HG02759 (cell line): ENCODE measurements at regions not wholly inside any gene's neighbourhood (a gene's known extent, or its start where the extent isn't known, plus 50 kb on each side); places are given as distances from the start of the nearest gene placed in this dataset.

Experiments used
- ATAC-seq: cut with Tn5 transposase; IDR thresholded peaks from one replicate; pipeline ENCODE4 v1.9.1; 2021; ENCODE audit warnings: mild to moderate bottlenecking, moderate library complexity; ENCODE audit not compliant: unreplicated experiment

- no peak for ATAC-seq
Observed at GRCh38 chr1:34460193-34460592, 283.5 kb downstream of the C1orf94 start.

GRCh38 chr1:34470401-34470800 lies 284.4 kb upstream of the GJB5 start:
- no peak for ATAC-seq

GRCh38 chr1:34474566-34474965 lies 280.3 kb upstream of the GJB5 start:
- no peak for ATAC-seq

GRCh38 chr1:34476371-34476770 lies 278.5 kb upstream of the GJB5 start:
- ATAC-seq, result no peak

- ATAC-seq, result no peak
Observed at GRCh38 chr1:34477632-34478141, 277.2 kb upstream of the GJB5 start.

GRCh38 chr1:34478515-34479076 lies 276.3 kb upstream of the GJB5 start:
- no peak for ATAC-seq

GRCh38 chr1:34479731-34480130 lies 275.1 kb upstream of the GJB5 start:
- no peak for ATAC-seq

- ATAC-seq, result no peak
Observed at GRCh38 chr1:34488080-34488708, 266.7 kb upstream of the GJB5 start.

- ATAC-seq, result no peak
Observed at GRCh38 chr1:34500451-34500850, 254.4 kb upstream of the GJB5 start.

GRCh38 chr1:34511802-34512201 lies 243.0 kb upstream of the GJB5 start:
- ATAC-seq, result no peak

- ATAC-seq, result no peak
Observed at GRCh38 chr1:34518146-34518699, 236.6 kb upstream of the GJB5 start.

GRCh38 chr1:34520111-34520510 lies 234.7 kb upstream of the GJB5 start:
- no peak for ATAC-seq

GRCh38 chr1:34524783-34525182 lies 230.1 kb upstream of the GJB5 start:
- no peak for ATAC-seq

- ATAC-seq, result peak; percentile 63
Observed at GRCh38 chr1:34529935-34530859, 224.7 kb upstream of the GJB5 start.

- ATAC-seq, result peak; percentile 44
Observed at GRCh38 chr1:34532113-34532512, 222.7 kb upstream of the GJB5 start.

- ATAC-seq, result no peak
Observed at GRCh38 chr1:34538481-34538880, 216.4 kb upstream of the GJB5 start.

GRCh38 chr1:34547046-34547674 lies 207.7 kb upstream of the GJB5 start:
- no peak for ATAC-seq

- no peak for ATAC-seq
Observed at GRCh38 chr1:34549199-34549598, 205.6 kb upstream of the GJB5 start.

GRCh38 chr1:34578306-34578705 lies 176.5 kb upstream of the GJB5 start:
- no peak for ATAC-seq

- ATAC-seq, result no peak
Observed at GRCh38 chr1:34582356-34582755, 172.5 kb upstream of the GJB5 start.

GRCh38 chr1:34587761-34588160 lies 167.1 kb upstream of the GJB5 start:
- no peak for ATAC-seq
